ENCODE measurements at regions not wholly inside any gene's neighbourhood (a gene's known extent, or its start where the extent isn't known, plus 50 kb on each side); places are given as distances from the start of the nearest gene placed in this dataset.
"Not testable (repeated sequence)": the region's sequence is repeated elsewhere in the genome, so short reads cannot be mapped to it uniquely, and the experiment has no call there.

- DNase-seq (ENCODE audit: low read depth in 4 of 4, low spot score in 3 of 4) = no peak
Measured at GRCh38 chr7:85289279-85289678, 102.4 kb upstream of the SEMA3D start.

- no peak for DNase-seq (ENCODE audit: low read depth in 4 of 4, low spot score in 3 of 4)
Measured at GRCh38 chr7:85287106-85287825, 100.4 kb upstream of the SEMA3D start.

- DNase-seq (ENCODE audit: low read depth in 4 of 4, low spot score in 3 of 4) = no peak
Measured at GRCh38 chr7:85286446-85286845, 99.6 kb upstream of the SEMA3D start.

GRCh38 chr7:85285527-85285926 lies 98.7 kb upstream of the SEMA3D start:
- no peak for DNase-seq (ENCODE audit: low read depth in 4 of 4, low spot score in 3 of 4)

GRCh38 chr7:85275204-85275603 lies 88.3 kb upstream of the SEMA3D start:
- no peak for DNase-seq (ENCODE audit: low read depth in 4 of 4, low spot score in 3 of 4)

- DNase-seq (ENCODE audit: low read depth in 4 of 4, low spot score in 3 of 4) = no peak
Measured at GRCh38 chr7:85274454-85274853, 87.6 kb upstream of the SEMA3D start.

- no peak for DNase-seq (ENCODE audit: low read depth in 4 of 4, low spot score in 3 of 4)
Measured at GRCh38 chr7:85262891-85263290, 76.0 kb upstream of the SEMA3D start.

GRCh38 chr7:85261336-85261735 lies 74.5 kb upstream of the SEMA3D start:
- no peak for DNase-seq (ENCODE audit: low read depth in 4 of 4, low spot score in 3 of 4)

GRCh38 chr7:85249787-85250186 lies 62.9 kb upstream of the SEMA3D start:
- not testable (repeated sequence) for DNase-seq (ENCODE audit: low read depth in 4 of 4, low spot score in 3 of 4)

GRCh38 chr7:85239109-85239508 lies 52.3 kb upstream of the SEMA3D start:
- no peak for DNase-seq (ENCODE audit: low read depth in 4 of 4, low spot score in 3 of 4)

- DNase-seq (ENCODE audit: low read depth in 4 of 4, low spot score in 3 of 4) = no peak
Measured at GRCh38 chr7:85237721-85238120, 50.9 kb upstream of the SEMA3D start.

All from left renal pelvis (tissue), 4 donors.